Calu3 (cell line): ENCODE measurements at regions not wholly inside any gene's neighbourhood (a gene's known extent, or its start where the extent isn't known, plus 50 kb on each side); places are given as distances from the start of the nearest gene placed in this dataset.

Experiments used
- BruUV-seq: library from RNA; stranded (reverse); fragments of 400-500 nt; replicated peaks from 2 replicates; lab custom pipeline; 2021; lab: Mats Ljungman, UMichigan
- CTCF ChIA-PET: fragments of 300-600 bp; sonication (Branson Sonifier 250); formaldehyde crosslinking; loops from one replicate; lab custom pipeline; 2022; ENCODE audit warnings: antibody characterized with exemption; lab: Charles Lee
- DNase-seq: peaks from one replicate; pipeline ENCODE4 v3.0.0; 2022
- H3K27ac Mint-ChIP-seq: one replicate; pipeline ENCODE4 v1.8.0; 2022; ENCODE audit warnings: mixed read lengths; ENCODE audit not compliant: unreplicated experiment
- H3K27me3 Mint-ChIP-seq: one replicate; pipeline ENCODE4 v1.8.0; 2022; ENCODE audit warnings: mixed read lengths; ENCODE audit not compliant: unreplicated experiment
- H3K36me3 Mint-ChIP-seq: one replicate; pipeline ENCODE4 v1.8.0; 2022; ENCODE audit warnings: mild to moderate bottlenecking, moderate library complexity, mixed read lengths; ENCODE audit not compliant: insufficient read depth, unreplicated experiment
- H3K4me1 Mint-ChIP-seq: one replicate; pipeline ENCODE4 v1.8.0; 2022; ENCODE audit warnings: mild to moderate bottlenecking, low read depth, mixed read lengths; ENCODE audit not compliant: unreplicated experiment
- H3K4me3 Mint-ChIP-seq: one replicate; pipeline ENCODE4 v1.8.0; 2022; ENCODE audit warnings: mild to moderate bottlenecking, low read depth, moderate library complexity, mixed read lengths; ENCODE audit not compliant: unreplicated experiment
- H3K9me3 Mint-ChIP-seq: one replicate; pipeline ENCODE4 v1.8.0; 2022; ENCODE audit warnings: low read depth, mixed read lengths; ENCODE audit not compliant: unreplicated experiment
- intact Hi-C: fragments of 100-400 bp; cut with micrococcal nuclease; formaldehyde crosslinking; loops from one replicate; pipeline ENCODE4 v1.10.0; 2022; ENCODE audit not compliant: unreplicated experiment
- TF ChIP-seq, protein P1 (sequence below): fragments of 200-600 bp; IDR thresholded peaks from one replicate; pipeline ENCODE4 v1.8.0; 2022; ENCODE audit warnings: antibody characterized with exemption; ENCODE audit not compliant: unreplicated experiment

DNA sequence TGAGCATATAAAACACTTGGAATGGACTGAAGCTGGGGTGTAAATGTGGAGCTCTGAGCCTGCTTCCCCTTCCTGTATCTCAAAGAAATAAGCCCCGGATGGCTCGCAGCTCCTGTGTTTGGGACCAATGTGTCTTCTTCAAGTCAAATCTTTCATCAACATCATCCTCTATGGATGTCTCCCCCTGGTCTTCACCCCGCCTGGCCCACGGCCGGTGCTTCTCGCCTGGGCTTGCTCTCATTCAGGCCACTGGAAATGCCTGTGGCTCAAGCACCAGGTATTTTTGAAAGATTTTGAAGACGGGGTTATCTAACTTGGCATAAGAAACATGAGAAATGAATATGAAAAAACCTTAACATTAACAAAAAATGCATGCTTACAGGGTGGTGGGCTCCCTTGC is 769.8 kb downstream of the BRD1 start:
- Mint-ChIP-seq H3K9me3 (peaks cover 7% of the 10 kb centered on the region), H3K4me1 (no peaks in the 10 kb centered on the region), H3K36me3 (no peaks in the 10 kb centered on the region), H3K27ac (no peak overlapping the region), H3K4me3 (no peak overlapping the region), H3K27me3 (no peaks in the 10 kb centered on the region)
- intact Hi-C loops: no loop called here
- DNase-seq: no peak
- TF ChIP-seq, protein P1, sequence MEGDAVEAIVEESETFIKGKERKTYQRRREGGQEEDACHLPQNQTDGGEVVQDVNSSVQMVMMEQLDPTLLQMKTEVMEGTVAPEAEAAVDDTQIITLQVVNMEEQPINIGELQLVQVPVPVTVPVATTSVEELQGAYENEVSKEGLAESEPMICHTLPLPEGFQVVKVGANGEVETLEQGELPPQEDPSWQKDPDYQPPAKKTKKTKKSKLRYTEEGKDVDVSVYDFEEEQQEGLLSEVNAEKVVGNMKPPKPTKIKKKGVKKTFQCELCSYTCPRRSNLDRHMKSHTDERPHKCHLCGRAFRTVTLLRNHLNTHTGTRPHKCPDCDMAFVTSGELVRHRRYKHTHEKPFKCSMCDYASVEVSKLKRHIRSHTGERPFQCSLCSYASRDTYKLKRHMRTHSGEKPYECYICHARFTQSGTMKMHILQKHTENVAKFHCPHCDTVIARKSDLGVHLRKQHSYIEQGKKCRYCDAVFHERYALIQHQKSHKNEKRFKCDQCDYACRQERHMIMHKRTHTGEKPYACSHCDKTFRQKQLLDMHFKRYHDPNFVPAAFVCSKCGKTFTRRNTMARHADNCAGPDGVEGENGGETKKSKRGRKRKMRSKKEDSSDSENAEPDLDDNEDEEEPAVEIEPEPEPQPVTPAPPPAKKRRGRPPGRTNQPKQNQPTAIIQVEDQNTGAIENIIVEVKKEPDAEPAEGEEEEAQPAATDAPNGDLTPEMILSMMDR: no peak
- no TSS peak for BruUV-seq
- CTCF ChIA-PET: no interaction called here

DNA sequence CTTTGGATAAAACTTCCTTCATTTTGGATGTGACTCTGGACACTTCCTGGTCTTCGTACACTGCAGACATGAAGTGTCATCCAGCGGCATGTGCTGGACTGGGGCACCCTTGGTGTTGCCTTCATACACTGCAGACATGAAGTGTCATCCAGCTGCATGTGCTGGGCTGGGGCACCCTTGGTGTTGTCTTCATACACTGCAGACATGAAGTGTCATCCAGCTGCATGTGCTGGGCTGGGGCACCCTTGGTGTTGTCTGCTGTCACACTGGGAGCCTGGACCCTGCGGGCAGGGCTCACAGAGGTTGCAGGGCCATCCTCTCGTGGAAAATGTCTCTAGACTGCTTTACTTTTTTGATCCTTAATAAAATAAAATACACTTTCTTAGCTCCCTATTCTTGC is 771.4 kb downstream of the BRD1 start:
- no peaks in the 10 kb centered on the region for H3K36me3 Mint-ChIP-seq
- H3K27me3 Mint-ChIP-seq: no peaks in the 10 kb centered on the region
- intact Hi-C loops: no loop called here
- no peaks in the 10 kb centered on the region for H3K4me1 Mint-ChIP-seq
- TF ChIP-seq, protein P1: no peak
- no peak overlapping the region for H3K27ac Mint-ChIP-seq
- no TSS peak for BruUV-seq
- DNase-seq: no peak
- H3K4me3 Mint-ChIP-seq: no peak overlapping the region
- H3K9me3 Mint-ChIP-seq: peaks cover 11% of the 10 kb centered on the region
- CTCF ChIA-PET: no interaction called here

DNA sequence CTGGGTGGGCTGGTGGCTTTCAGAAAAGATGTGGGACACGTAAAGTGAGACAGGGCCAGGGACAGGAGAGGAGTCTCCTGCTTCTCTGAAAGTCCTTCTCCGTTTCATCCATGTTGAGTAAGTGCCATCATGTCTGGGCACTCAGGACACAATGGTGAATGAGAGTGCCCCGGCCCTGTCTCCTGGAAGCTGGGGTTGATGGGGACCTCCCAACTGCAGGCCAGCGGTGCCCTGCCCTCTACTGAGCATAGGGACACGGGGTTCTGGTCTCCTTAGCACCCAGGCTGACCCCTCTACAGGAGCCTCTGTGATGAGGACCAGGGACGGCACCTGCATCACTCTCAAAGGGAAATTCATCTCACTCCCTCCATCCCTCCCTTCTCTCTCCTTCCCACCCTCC is 772.3 kb downstream of the BRD1 start:
- H3K4me3 Mint-ChIP-seq: no peak overlapping the region
- no peaks in the 10 kb centered on the region for H3K36me3 Mint-ChIP-seq
- no peak for DNase-seq
- H3K27ac Mint-ChIP-seq: no peak overlapping the region
- no TSS peak for BruUV-seq
- CTCF ChIA-PET: no interaction called here
- TF ChIP-seq, protein P1: no peak
- no peaks in the 10 kb centered on the region for H3K27me3 Mint-ChIP-seq
- H3K4me1 Mint-ChIP-seq: no peaks in the 10 kb centered on the region
- H3K9me3 Mint-ChIP-seq: peaks cover 14% of the 10 kb centered on the region
- intact Hi-C loops: no loop called here

DNA sequence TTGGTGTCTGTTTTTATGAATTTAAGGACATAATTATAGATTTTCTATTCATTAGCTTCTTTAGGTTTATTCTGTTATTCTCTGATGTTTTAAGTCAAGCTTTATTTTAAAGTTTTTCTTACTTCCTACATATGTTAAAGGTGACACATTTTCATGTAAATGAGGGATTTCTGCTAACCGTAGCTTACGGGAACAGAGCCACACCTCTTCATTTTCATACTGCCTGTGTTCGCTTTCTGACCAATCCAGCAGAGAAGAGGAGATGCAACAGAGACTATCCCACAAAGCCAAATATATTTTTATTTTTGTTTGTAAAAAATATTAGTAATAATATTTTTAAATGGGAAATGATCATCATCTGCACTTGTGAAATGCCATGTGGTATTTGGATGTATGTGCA is 774.1 kb downstream of the BRD1 start:
- DNase-seq: no peak
- H3K4me1 Mint-ChIP-seq: no peaks in the 10 kb centered on the region
- no TSS peak for BruUV-seq
- intact Hi-C loops: no loop called here
- H3K9me3 Mint-ChIP-seq: peaks cover 14% of the 10 kb centered on the region
- no peak overlapping the region for H3K27ac Mint-ChIP-seq
- TF ChIP-seq, protein P1: no peak
- H3K4me3 Mint-ChIP-seq: no peak overlapping the region
- H3K36me3 Mint-ChIP-seq: no peaks in the 10 kb centered on the region
- CTCF ChIA-PET: no interaction called here
- no peaks in the 10 kb centered on the region for H3K27me3 Mint-ChIP-seq
